B cell (primary cell): ENCODE measurements at regions not wholly inside any gene's neighbourhood (a gene's known extent, or its start where the extent isn't known, plus 50 kb on each side); places are given as distances from the start of the nearest gene placed in this dataset.

Experiments
- ATAC-seq: fragments of 200-7000 bp; cut with Tn5 transposase; one replicate; pipeline ENCODE4 v1.10.0; 2021; ENCODE audit warnings: low read depth, mild to moderate bottlenecking, moderate number of reproducible peaks, moderate library complexity
- CTCF ChIA-PET: fragments of 350-600 bp; sonication (Branson Sonifier 250); formaldehyde crosslinking; loops from one replicate; lab custom pipeline; 2021; ENCODE audit warnings: antibody characterized with exemption, inconsistent platforms; lab: Charles Lee
- POLR2A ChIA-PET: fragments of 350-600 bp; sonication (Branson Sonifier 250); formaldehyde crosslinking; loops from one replicate; lab custom pipeline; 2021; ENCODE audit warnings: antibody characterized with exemption; lab: Charles Lee
- DNase-seq: peaks from one replicate; pipeline ENCODE4 v3.0.0; 2013
- H2AFZ ChIP-seq: 2 replicates; pipeline ENCODE4 v1.6.1; 2012; ENCODE audit warnings: mild to moderate bottlenecking, low read depth, low read length; ENCODE audit not compliant: insufficient read depth, poor library complexity, severe bottlenecking
- H3K27ac ChIP-seq, 2 donors: 1 replicate in 1 of 2; 2 replicates in 1 of 2; pipeline ENCODE4 v1.5.1; 2012 to 2013; ENCODE audit warnings: low read length in 2 of 2, mild to moderate bottlenecking in 2 of 2, moderate library complexity in 1 of 2
- H3K27me3 ChIP-seq, 4 experiments: fragments of 200-600 bp in 1 of 4; sonication (generic) in 1 of 4; replicated peaks in 1 of 4; 1 replicate in 2 of 4; 2 replicates in 2 of 4; pipeline versions ENCODE4 v1.6.1 to v1.7.0; 2013 to 2016; ENCODE audit warnings: low read length in 3 of 4, mild to moderate bottlenecking in 2 of 4, mixed read lengths in 1 of 4, moderate library complexity in 1 of 4; ENCODE audit not compliant: insufficient read depth in 4 of 4, control insufficient read depth in 3 of 4; ENCODE audit errors: control extremely low read depth in 1 of 4
- H3K36me3 ChIP-seq, 2 experiments: replicated peaks in 1 of 2; 1 replicate in 1 of 2; 2 replicates in 1 of 2; pipeline versions ENCODE4 v1.6.1 to v1.7.1; 2013; ENCODE audit warnings: low read length in 1 of 2; ENCODE audit not compliant: insufficient read depth in 2 of 2, control insufficient read depth in 1 of 2; ENCODE audit errors: control extremely low read depth in 1 of 2, extremely low read depth in 1 of 2
- H3K4me1 ChIP-seq, 2 donors: fragments of 200-600 bp in 1 of 2; sonication (generic) in 1 of 2; 1 replicate in 1 of 2; 2 replicates in 1 of 2; pipeline versions ENCODE4 v1.5.1 to v1.6.1; 2013 to 2017; ENCODE audit warnings: low read length in 2 of 2; ENCODE audit not compliant: control insufficient read depth in 2 of 2, insufficient read depth in 2 of 2
- H3K4me2 ChIP-seq: replicated peaks from 2 replicates; pipeline ENCODE3; 2012; ENCODE audit warnings: mild to moderate bottlenecking, low read depth, low read length; ENCODE audit not compliant: poor library complexity, severe bottlenecking
- H3K4me3 ChIP-seq, 5 experiments: fragments of 200-600 bp in 1 of 5; sonication (generic) in 1 of 5; 1 replicate in 3 of 5; 2 replicates in 2 of 5; pipeline versions ENCODE4 v1.5.1 to v1.7.0; 2011 to 2016; ENCODE audit warnings: low read length in 4 of 5, mild to moderate bottlenecking in 4 of 5, low read depth in 2 of 5, control low read depth in 1 of 5, moderate library complexity in 1 of 5; ENCODE audit not compliant: insufficient read depth in 1 of 5; ENCODE audit errors: control extremely low read depth in 1 of 5, extremely low read depth in 1 of 5
- H3K79me2 ChIP-seq: fragments of 200-600 bp; sonication (generic); one replicate; pipeline ENCODE4 v1.6.0; 2016; ENCODE audit warnings: low read length; ENCODE audit not compliant: control insufficient read depth, insufficient read depth
- H3K9ac ChIP-seq: fragments of 200-600 bp; sonication (generic); 2 replicates; pipeline ENCODE4 v1.6.1; 2017; ENCODE audit warnings: mild to moderate bottlenecking, low read length, moderate library complexity
- H3K9me3 ChIP-seq, 3 donors: one replicate each; pipeline versions ENCODE4 v1.6.1 to v1.7.1; 2013; ENCODE audit warnings: low read length in 2 of 3; ENCODE audit not compliant: control insufficient read depth in 2 of 3, insufficient read depth in 1 of 3; ENCODE audit errors: control extremely low read depth in 1 of 3
- H4K20me1 ChIP-seq: 2 replicates; pipeline ENCODE4 v1.6.0; 2012; ENCODE audit warnings: mild to moderate bottlenecking, low read length; ENCODE audit not compliant: insufficient read depth, control insufficient read depth, poor library complexity, severe bottlenecking
- H3K27ac Mint-ChIP-seq: one replicate; pipeline ENCODE4 v1.8.0; 2021; ENCODE audit warnings: mixed read lengths
- H3K27me3 Mint-ChIP-seq: one replicate; pipeline ENCODE4 v1.8.0; 2021; ENCODE audit warnings: mixed read lengths
- H3K4me1 Mint-ChIP-seq: one replicate; pipeline ENCODE4 v1.8.0; 2021; ENCODE audit warnings: mixed read lengths
- H3K4me3 Mint-ChIP-seq: one replicate; pipeline ENCODE4 v1.8.0; 2021; ENCODE audit warnings: mixed read lengths
- H3K9me3 Mint-ChIP-seq: one replicate; pipeline ENCODE4 v1.8.0; 2022; ENCODE audit warnings: mixed read lengths; ENCODE audit not compliant: insufficient read depth
- EZH2 ChIP-seq: IDR thresholded peaks from 2 replicates; pipeline ENCODE4 v1.6.1; 2012; ENCODE audit warnings: borderline replicate concordance, low read depth, mild to moderate bottlenecking, moderate library complexity, low read length; ENCODE audit not compliant: insufficient read depth, poor library complexity, severe bottlenecking
- WGBS: methylation state at CpG from one replicate; pipeline ENCODE4 v1.1.5; 2013; ENCODE audit warnings: missing lambda C conversion rate; ENCODE audit not compliant: insufficient coverage; 5-methylcytosine and 5-hydroxymethylcytosine counted together
- intact Hi-C: fragments of 100-400 bp; cut with micrococcal nuclease; formaldehyde crosslinking; loops from one replicate; pipeline ENCODE4 v1.10.0; 2022
- TF ChIP-seq, protein P1 (sequence below): fragments of 200-600 bp; IDR thresholded peaks from one replicate; pipeline ENCODE4 v1.8.0; 2022; ENCODE audit warnings: antibody characterized with exemption, mild to moderate bottlenecking

DNA sequence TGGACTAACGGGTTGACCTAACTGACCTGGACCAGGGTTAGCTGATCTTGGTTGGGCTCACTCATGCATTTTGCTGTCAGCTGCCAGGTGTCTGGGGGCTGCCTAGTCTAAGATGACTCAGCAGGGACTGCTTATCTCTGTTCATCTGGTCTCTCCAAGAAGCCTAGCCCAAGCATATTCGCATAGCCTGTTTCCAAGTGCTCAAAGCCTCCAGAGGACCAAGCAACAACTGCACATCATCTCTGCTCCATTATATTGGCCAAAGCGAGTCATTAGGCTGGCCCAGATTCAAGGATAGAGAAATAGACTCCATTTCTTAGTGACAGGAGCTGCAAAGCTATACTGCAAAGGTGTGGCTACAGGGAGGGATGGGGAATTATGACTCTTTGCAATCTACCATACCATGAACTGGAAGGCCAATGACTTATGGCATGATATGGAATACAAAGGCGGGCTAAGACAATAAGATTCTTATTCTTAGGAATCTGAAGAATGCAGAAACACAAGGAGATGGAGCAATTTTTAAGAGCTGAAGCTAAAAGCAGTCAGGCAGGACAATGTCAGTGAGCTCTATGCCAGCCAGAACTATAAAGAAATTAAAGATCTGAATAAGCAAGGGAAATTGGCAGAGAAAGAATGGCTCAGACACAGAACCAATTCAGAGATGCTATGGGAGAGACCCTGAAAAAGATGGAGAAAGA lies 194.6 kb upstream of the FSCB start:
- Mint-ChIP-seq H3K4me3 (no peak overlapping the region), H3K4me1 (no peaks in the 10 kb centered on the region), H3K27me3 (no peaks in the 10 kb centered on the region), H3K9me3 (no peaks in the 10 kb centered on the region), H3K27ac (no peak overlapping the region)
- Histone ChIP-seq H3K9ac (no peak overlapping the region), H2AFZ (no peak overlapping the region), H3K27me3 (no peaks in the 10 kb centered on the region), H3K79me2 (no peaks in the 10 kb centered on the region), H3K9me3 (peaks cover 0 to 8% (median 0%) of the 10 kb centered on the region in 3 donors), H3K36me3 (no peaks in the 10 kb centered on the region), H3K27ac (no peak overlapping the region), H4K20me1 (no peaks in the 10 kb centered on the region), H3K4me1 (no peaks in the 10 kb centered on the region), H3K4me2 (no peak overlapping the region), H3K4me3 (no peak overlapping the region)
- ATAC-seq (no peak), DNase-seq (no peak)
- no peak for TF ChIP-seq EZH2
- intact Hi-C loops: no loop called here
- CTCF ChIA-PET: no interaction called here
- POLR2A ChIA-PET: no interaction called here
- WGBS: 79% methylated on average over 2 of the region's 4 CpGs

DNA sequence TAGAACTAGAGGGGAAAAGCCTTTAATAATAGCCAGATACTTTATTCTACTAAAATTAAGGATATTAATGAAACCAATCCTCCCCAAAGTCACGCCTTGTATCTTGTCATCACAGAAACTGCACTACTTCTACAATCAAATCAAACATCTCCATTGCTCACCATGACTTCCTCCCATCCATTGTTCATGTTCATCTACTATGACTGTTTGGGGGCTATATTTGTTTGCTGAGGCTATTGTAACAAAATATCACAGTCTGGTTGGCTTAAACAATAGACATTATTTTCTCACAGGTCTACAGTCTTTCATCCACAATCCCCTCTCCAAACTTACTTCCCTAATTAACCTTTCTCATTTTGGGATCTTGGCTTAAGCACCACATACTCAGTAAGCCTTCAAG lies 193.6 kb upstream of the FSCB start:
- H3K9ac ChIP-seq: no peak overlapping the region
- ChIA-PET CTCF (no interaction called here), POLR2A (no interaction called here)
- H3K4me2 ChIP-seq: no peak overlapping the region
- H3K27me3 ChIP-seq: no peaks in the 10 kb centered on the region
- DNase-seq: no peak
- Mint-ChIP-seq H3K27ac (no peak overlapping the region), H3K4me1 (no peaks in the 10 kb centered on the region), H3K4me3 (no peak overlapping the region), H3K27me3 (no peaks in the 10 kb centered on the region), H3K9me3 (no peaks in the 10 kb centered on the region)
- peaks cover 0 to 8% (median 0%) of the 10 kb centered on the region in 3 donors for H3K9me3 ChIP-seq
- H3K27ac ChIP-seq: no peak overlapping the region
- TF ChIP-seq EZH2: no peak
- TF ChIP-seq, protein P1, sequence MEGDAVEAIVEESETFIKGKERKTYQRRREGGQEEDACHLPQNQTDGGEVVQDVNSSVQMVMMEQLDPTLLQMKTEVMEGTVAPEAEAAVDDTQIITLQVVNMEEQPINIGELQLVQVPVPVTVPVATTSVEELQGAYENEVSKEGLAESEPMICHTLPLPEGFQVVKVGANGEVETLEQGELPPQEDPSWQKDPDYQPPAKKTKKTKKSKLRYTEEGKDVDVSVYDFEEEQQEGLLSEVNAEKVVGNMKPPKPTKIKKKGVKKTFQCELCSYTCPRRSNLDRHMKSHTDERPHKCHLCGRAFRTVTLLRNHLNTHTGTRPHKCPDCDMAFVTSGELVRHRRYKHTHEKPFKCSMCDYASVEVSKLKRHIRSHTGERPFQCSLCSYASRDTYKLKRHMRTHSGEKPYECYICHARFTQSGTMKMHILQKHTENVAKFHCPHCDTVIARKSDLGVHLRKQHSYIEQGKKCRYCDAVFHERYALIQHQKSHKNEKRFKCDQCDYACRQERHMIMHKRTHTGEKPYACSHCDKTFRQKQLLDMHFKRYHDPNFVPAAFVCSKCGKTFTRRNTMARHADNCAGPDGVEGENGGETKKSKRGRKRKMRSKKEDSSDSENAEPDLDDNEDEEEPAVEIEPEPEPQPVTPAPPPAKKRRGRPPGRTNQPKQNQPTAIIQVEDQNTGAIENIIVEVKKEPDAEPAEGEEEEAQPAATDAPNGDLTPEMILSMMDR: no peak
- no peaks in the 10 kb centered on the region for H4K20me1 ChIP-seq
- H3K79me2 ChIP-seq: no peaks in the 10 kb centered on the region
- H3K4me3 ChIP-seq: no peak overlapping the region
- no peak for ATAC-seq
- no peaks in the 10 kb centered on the region for H3K36me3 ChIP-seq
- no peaks in the 10 kb centered on the region for H3K4me1 ChIP-seq
- intact Hi-C loops: no loop called here
- H2AFZ ChIP-seq: no peak overlapping the region
- no CpG with 5 or more reads among the region's 1 CpG for WGBS
